Activated naive CD8-positive, alpha-beta T cell treated with anti-CD3 and anti-CD28 coated beads, Interleukin-2, amount 10 ng/mL, durations not matched to agents 7 days and 5 days (primary cell): ENCODE measurements at regions not wholly inside any gene's neighbourhood (a gene's known extent, or its start where the extent isn't known, plus 50 kb on each side); places are given as distances from the start of the nearest gene placed in this dataset.

Experiments
- ATAC-seq: fragments of 150-1000 bp; cut with Tn5 transposase; one replicate; pipeline ENCODE4 v1.10.0; 2021; ENCODE audit warnings: low read depth, moderate library complexity
- POLR2A ChIA-PET: fragments of 350-600 bp; sonication (Branson Sonifier 250); formaldehyde crosslinking; loops from one replicate; lab custom pipeline; 2021; ENCODE audit warnings: antibody characterized with exemption; lab: Charles Lee
- DNase-seq: peaks from one replicate; pipeline ENCODE4 v3.0.0; 2021
- H3K27ac Mint-ChIP-seq: one replicate; pipeline ENCODE4 v1.8.0; 2022; ENCODE audit warnings: mild to moderate bottlenecking, mixed read lengths
- H3K27me3 Mint-ChIP-seq: one replicate; pipeline ENCODE4 v1.8.0; 2022; ENCODE audit warnings: mild to moderate bottlenecking, moderate library complexity, mixed read lengths
- H3K36me3 Mint-ChIP-seq: one replicate; pipeline ENCODE4 v1.8.0; 2021; ENCODE audit warnings: mild to moderate bottlenecking, mixed read lengths
- H3K4me1 Mint-ChIP-seq: one replicate; pipeline ENCODE4 v1.8.0; 2021; ENCODE audit warnings: mixed read lengths
- H3K4me3 Mint-ChIP-seq: one replicate; pipeline ENCODE4 v1.8.0; 2022; ENCODE audit warnings: mild to moderate bottlenecking, moderate library complexity, mixed read lengths
- H3K9me3 Mint-ChIP-seq: one replicate; pipeline ENCODE4 v1.8.0; 2021; ENCODE audit warnings: mixed read lengths

DNA sequence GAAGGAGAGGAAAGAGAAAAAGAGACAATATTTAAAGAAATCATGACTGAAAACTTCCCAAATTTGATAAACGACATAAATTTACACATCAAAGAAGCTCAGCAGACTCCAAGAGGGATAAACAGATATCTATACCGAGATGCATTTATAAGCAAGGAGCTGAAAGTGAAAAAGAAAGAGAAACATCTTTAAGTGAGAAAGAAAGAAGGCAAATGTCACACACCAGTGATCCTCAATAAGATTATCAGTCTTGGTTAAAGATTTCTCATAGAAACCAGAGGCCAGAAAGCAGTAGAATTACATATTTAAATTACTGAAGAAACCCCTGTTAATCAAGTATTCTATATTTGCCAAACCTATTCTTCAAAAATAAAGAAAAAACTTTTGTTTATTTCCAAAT is 424.2 kb downstream of the SLC16A7 start:
- POLR2A ChIA-PET: no interaction called here

GRCh38 chr12:60021235-60021634 is 425.4 kb downstream of the SLC16A7 start:
- no peaks in the 10 kb centered on the region for H3K9me3 Mint-ChIP-seq
- no peaks in the 10 kb centered on the region for H3K4me1 Mint-ChIP-seq
- ATAC-seq (no peak), DNase-seq (no peak)
- no peak overlapping the region for H3K4me3 Mint-ChIP-seq
- H3K27ac Mint-ChIP-seq: no peak overlapping the region
- no peaks in the 10 kb centered on the region for H3K27me3 Mint-ChIP-seq
- POLR2A ChIA-PET: no interaction called here
- no peaks in the 10 kb centered on the region for H3K36me3 Mint-ChIP-seq

More for the DNA sequence above, 424.2 kb downstream of the SLC16A7 start:
- H3K27me3 Mint-ChIP-seq: no peaks in the 10 kb centered on the region
- H3K4me1 Mint-ChIP-seq: no peaks in the 10 kb centered on the region
- no peak overlapping the region for H3K4me3 Mint-ChIP-seq
- no peak for ATAC-seq
- no peak overlapping the region for H3K27ac Mint-ChIP-seq
- no peaks in the 10 kb centered on the region for H3K36me3 Mint-ChIP-seq
- no peaks in the 10 kb centered on the region for H3K9me3 Mint-ChIP-seq
- DNase-seq: no peak

DNA sequence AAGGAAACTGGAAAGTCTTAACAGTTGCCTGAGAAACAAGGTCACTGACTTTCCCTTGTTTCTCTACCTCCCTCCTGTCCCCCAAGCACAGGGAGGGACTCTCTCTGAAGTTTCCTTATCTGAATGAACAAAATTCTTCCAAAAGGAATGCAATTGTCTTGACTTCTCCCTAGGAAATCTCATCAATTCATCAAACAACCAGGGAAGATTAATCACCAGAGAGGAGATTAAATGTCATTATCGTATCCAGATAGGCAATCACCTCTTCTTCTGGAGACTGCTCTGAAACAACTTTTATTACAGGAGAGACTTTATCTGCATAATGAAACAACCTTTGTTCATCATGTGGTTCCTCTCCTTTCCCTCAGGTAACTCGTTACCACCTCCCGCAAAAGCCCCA is 431.4 kb downstream of the SLC16A7 start:
- no peaks in the 10 kb centered on the region for H3K4me1 Mint-ChIP-seq
- no peaks in the 10 kb centered on the region for H3K9me3 Mint-ChIP-seq
- POLR2A ChIA-PET: no interaction called here
- no peaks in the 10 kb centered on the region for H3K36me3 Mint-ChIP-seq
- no peak for DNase-seq
- no peak for ATAC-seq
- H3K4me3 Mint-ChIP-seq: no peak overlapping the region
- no peaks in the 10 kb centered on the region for H3K27me3 Mint-ChIP-seq
- H3K27ac Mint-ChIP-seq: no peak overlapping the region

GRCh38 chr12:60034147-60034546 is 438.3 kb downstream of the SLC16A7 start:
- Mint-ChIP-seq H3K27me3 (no peaks in the 10 kb centered on the region), H3K4me3 (no peak overlapping the region), H3K4me1 (no peaks in the 10 kb centered on the region), H3K36me3 (no peaks in the 10 kb centered on the region), H3K27ac (no peak overlapping the region), H3K9me3 (peaks cover 8% of the 10 kb centered on the region)
- no peak for ATAC-seq
- POLR2A ChIA-PET: no interaction called here
- DNase-seq: no peak

GRCh38 chr12:60035835-60036234 is 440.0 kb downstream of the SLC16A7 start:
- POLR2A ChIA-PET: no interaction called here
- Mint-ChIP-seq H3K27ac (no peak overlapping the region), H3K4me1 (no peaks in the 10 kb centered on the region), H3K9me3 (peaks cover 8% of the 10 kb centered on the region), H3K36me3 (no peaks in the 10 kb centered on the region), H3K4me3 (no peak overlapping the region), H3K27me3 (no peaks in the 10 kb centered on the region)
- DNase-seq (no peak), ATAC-seq (no peak)

GRCh38 chr12:60042835-60043234 is 447.0 kb downstream of the SLC16A7 start:
- POLR2A ChIA-PET: no interaction called here
- ATAC-seq (no peak), DNase-seq (no peak)
- Mint-ChIP-seq H3K4me1 (no peaks in the 10 kb centered on the region), H3K27ac (no peak overlapping the region), H3K27me3 (no peaks in the 10 kb centered on the region), H3K9me3 (no peaks in the 10 kb centered on the region), H3K36me3 (no peaks in the 10 kb centered on the region), H3K4me3 (no peak overlapping the region)

- H3K36me3 Mint-ChIP-seq: no peaks in the 10 kb centered on the region
- DNase-seq (no peak), ATAC-seq (no peak)
- POLR2A ChIA-PET: no interaction called here
- no peak overlapping the region for H3K4me3 Mint-ChIP-seq
- no peaks in the 10 kb centered on the region for H3K9me3 Mint-ChIP-seq
- no peaks in the 10 kb centered on the region for H3K27me3 Mint-ChIP-seq
- H3K4me1 Mint-ChIP-seq: no peaks in the 10 kb centered on the region
- no peak overlapping the region for H3K27ac Mint-ChIP-seq
Measured at GRCh38 chr12:60043236-60043635, 447.4 kb downstream of the SLC16A7 start.

DNA sequence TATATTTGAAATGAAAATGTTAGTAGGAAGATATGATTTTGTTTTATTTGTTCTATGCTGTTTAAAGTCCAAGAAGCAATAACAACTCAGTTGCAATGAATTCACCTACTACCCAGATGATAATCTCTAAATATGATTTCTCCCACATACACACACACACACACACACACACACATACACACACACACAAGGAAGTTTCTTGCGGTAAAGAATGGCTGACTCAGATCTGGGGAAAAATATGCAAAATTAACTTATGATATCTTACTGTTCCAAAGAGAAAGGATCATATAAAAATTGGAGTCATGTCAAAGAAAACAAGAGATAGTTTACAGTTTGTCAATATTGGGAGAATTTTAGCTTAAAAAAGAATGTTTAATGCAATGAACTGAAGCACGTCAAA is 456.7 kb downstream of the SLC16A7 start:
- no peaks in the 10 kb centered on the region for H3K36me3 Mint-ChIP-seq
- H3K4me1 Mint-ChIP-seq: no peaks in the 10 kb centered on the region
- DNase-seq: no peak
- ATAC-seq: no peak
- peaks cover 1% of the 10 kb centered on the region for H3K9me3 Mint-ChIP-seq
- H3K4me3 Mint-ChIP-seq: no peak overlapping the region
- POLR2A ChIA-PET: no interaction called here
- no peaks in the 10 kb centered on the region for H3K27me3 Mint-ChIP-seq
- H3K27ac Mint-ChIP-seq: no peak overlapping the region

DNA sequence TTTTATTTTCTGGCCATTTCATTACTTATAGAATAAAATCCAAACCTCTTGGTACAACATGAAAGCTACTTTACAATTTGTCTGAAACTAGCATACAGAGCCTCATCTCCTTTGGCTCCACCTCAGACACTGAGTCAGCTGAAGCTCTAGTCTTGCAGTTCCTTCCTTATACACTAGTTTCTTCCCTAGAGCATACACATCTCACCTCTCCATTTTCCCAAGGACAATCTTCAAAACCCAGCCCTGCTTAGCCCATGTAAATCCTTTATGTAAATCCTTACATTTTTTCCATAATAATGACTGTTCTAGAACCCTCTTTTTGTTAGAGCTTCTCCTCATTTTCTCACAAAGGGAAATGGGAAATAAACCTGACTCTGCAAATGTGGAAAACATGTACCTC is 463.4 kb downstream of the SLC16A7 start:
- ATAC-seq (no peak), DNase-seq (no peak)
- POLR2A ChIA-PET: no interaction called here
- no peak overlapping the region for H3K27ac Mint-ChIP-seq
- H3K4me1 Mint-ChIP-seq: no peaks in the 10 kb centered on the region
- H3K9me3 Mint-ChIP-seq: no peaks in the 10 kb centered on the region
- H3K4me3 Mint-ChIP-seq: no peak overlapping the region
- H3K27me3 Mint-ChIP-seq: no peaks in the 10 kb centered on the region
- no peaks in the 10 kb centered on the region for H3K36me3 Mint-ChIP-seq

- no peaks in the 10 kb centered on the region for H3K9me3 Mint-ChIP-seq
- DNase-seq (no peak), ATAC-seq (no peak)
- H3K4me1 Mint-ChIP-seq: no peaks in the 10 kb centered on the region
- H3K27ac Mint-ChIP-seq: no peak overlapping the region
- H3K27me3 Mint-ChIP-seq: no peaks in the 10 kb centered on the region
- H3K4me3 Mint-ChIP-seq: no peak overlapping the region
- H3K36me3 Mint-ChIP-seq: no peaks in the 10 kb centered on the region
- POLR2A ChIA-PET: no interaction called here
Measured at GRCh38 chr12:60066655-60067054, 470.8 kb downstream of the SLC16A7 start.

DNA sequence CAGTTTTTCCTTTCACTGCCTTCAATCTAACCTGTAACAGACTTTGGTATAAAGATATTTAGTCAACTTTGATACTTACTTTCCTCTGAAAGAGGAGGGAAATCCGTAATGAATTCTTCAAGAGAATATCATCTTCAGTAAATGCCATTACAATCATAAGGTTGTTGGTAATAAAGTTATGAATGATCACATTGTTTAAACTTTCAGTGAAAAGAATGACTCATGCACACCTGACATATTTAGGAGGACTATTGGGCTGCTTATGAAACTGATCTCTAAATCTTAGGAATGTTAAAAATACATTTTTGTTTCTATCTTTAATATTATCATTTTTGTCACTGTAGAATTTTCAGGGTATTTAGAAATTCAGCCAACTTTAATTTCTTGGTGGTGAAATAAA is 474.7 kb downstream of the SLC16A7 start:
- no peaks in the 10 kb centered on the region for H3K27me3 Mint-ChIP-seq
- H3K4me1 Mint-ChIP-seq: no peaks in the 10 kb centered on the region
- H3K4me3 Mint-ChIP-seq: no peak overlapping the region
- H3K36me3 Mint-ChIP-seq: no peaks in the 10 kb centered on the region
- no peak for DNase-seq
- H3K27ac Mint-ChIP-seq: no peak overlapping the region
- H3K9me3 Mint-ChIP-seq: no peaks in the 10 kb centered on the region
- no peak for ATAC-seq
- POLR2A ChIA-PET: no interaction called here

- no peak for DNase-seq
- H3K9me3 Mint-ChIP-seq: no peaks in the 10 kb centered on the region
- H3K4me1 Mint-ChIP-seq: no peaks in the 10 kb centered on the region
- no peak overlapping the region for H3K4me3 Mint-ChIP-seq
- no peaks in the 10 kb centered on the region for H3K36me3 Mint-ChIP-seq
- ATAC-seq: no peak
- H3K27me3 Mint-ChIP-seq: no peaks in the 10 kb centered on the region
- POLR2A ChIA-PET: no interaction called here
- H3K27ac Mint-ChIP-seq: no peak overlapping the region
Measured at GRCh38 chr12:60071759-60072191, 475.9 kb downstream of the SLC16A7 start.

DNA sequence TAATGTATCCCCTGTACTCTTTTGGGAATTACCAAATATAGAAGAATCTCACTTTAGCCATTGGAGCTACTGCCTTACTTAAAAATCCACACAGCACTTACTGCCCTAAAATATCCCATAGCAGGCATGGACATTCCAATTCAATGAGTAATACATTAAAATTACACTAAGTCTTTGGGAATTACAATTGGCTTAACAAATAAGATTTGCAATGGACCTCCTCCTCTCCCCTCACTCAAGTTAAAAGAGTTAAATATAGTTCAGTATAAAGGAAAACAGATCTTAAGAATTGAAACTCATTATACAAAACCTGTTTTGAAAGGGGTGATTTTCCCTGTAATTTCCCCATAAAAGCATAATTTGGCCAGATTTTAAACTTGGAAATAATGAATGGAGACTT is 477.1 kb downstream of the SLC16A7 start:
- Mint-ChIP-seq H3K9me3 (no peaks in the 10 kb centered on the region), H3K27me3 (no peaks in the 10 kb centered on the region), H3K27ac (no peak overlapping the region), H3K4me3 (no peak overlapping the region), H3K4me1 (no peaks in the 10 kb centered on the region), H3K36me3 (no peaks in the 10 kb centered on the region)
- POLR2A ChIA-PET: no interaction called here
- no peak for DNase-seq
- no peak for ATAC-seq

- POLR2A ChIA-PET: no interaction called here
- DNase-seq: no peak
- Mint-ChIP-seq H3K36me3 (no peaks in the 10 kb centered on the region), H3K27me3 (no peaks in the 10 kb centered on the region), H3K27ac (no peak overlapping the region), H3K4me1 (no peaks in the 10 kb centered on the region), H3K9me3 (no peaks in the 10 kb centered on the region), H3K4me3 (no peak overlapping the region)
- ATAC-seq: no peak
Measured at GRCh38 chr12:60075091-60075490, 479.3 kb downstream of the SLC16A7 start.

GRCh38 chr12:60078026-60078425 is 482.2 kb downstream of the SLC16A7 start:
- no peak overlapping the region for H3K27ac Mint-ChIP-seq
- no peaks in the 10 kb centered on the region for H3K36me3 Mint-ChIP-seq
- no peaks in the 10 kb centered on the region for H3K27me3 Mint-ChIP-seq
- no peak for ATAC-seq
- POLR2A ChIA-PET: no interaction called here
- H3K9me3 Mint-ChIP-seq: peaks cover 2% of the 10 kb centered on the region
- H3K4me1 Mint-ChIP-seq: no peaks in the 10 kb centered on the region
- no peak for DNase-seq
- no peak overlapping the region for H3K4me3 Mint-ChIP-seq
